Activated naive CD4-positive, alpha-beta T cell (primary cell): ENCODE measurements at regions not wholly inside any gene's neighbourhood (a gene's known extent, or its start where the extent isn't known, plus 50 kb on each side); places are given as distances from the start of the nearest gene placed in this dataset.

Experiments
- DNase-seq, 4 experiments: peaks; one replicate each; lab custom pipeline; 2025; lab: John Stamatoyannopoulos, UW

DNA sequence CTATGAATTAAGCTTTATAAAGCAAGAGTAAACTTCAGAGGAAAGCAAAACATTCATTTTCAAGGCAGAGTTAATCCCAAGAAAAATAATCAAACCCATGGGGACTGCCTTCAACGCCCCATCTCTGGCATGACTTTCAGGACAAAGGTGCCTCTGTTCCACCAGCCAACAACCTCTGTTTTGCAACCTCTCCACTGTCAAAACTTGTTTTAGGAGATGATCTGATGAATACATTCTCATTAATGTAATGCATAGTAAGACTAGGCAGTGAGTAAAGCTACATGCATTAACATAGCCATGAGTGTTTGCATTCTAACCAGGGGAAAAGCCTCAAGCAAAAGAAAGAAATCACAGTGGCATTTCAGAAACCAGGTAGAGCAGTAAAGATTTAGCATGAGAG lies 357.0 kb downstream of the FBXO15 start:
- DNase-seq = no peak

- DNase-seq = no peak
Observed at GRCh38 chr18:73787316-73787715, 360.3 kb downstream of the FBXO15 start.

- DNase-seq = no peak
Observed at GRCh38 chr18:73785300-73785699, 362.3 kb downstream of the FBXO15 start.

GRCh38 chr18:73784853-73785252 lies 362.8 kb downstream of the FBXO15 start:
- no peak for DNase-seq

- no peak for DNase-seq
Observed at GRCh38 chr18:73782405-73782804, 365.2 kb downstream of the FBXO15 start.

DNA sequence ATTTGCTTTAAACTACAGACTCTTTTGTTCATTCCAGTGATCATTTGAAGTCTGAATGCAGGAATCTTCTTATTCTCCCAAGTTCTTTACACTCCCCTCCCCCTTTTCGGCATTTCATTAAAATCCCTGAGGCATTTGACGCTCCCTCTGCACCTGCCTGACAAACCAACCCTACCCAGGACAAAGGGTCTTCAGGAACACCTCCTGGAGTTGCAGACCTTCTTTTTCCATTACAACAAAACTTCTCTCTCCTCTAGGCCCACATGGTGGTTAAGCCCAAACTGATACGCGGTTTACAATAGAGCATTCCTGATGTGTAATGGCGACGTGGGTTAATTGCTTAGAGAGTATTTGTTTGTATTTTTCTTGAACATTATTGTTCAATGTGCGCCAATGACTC lies 367.4 kb downstream of the FBXO15 start:
- no peak for DNase-seq

DNA sequence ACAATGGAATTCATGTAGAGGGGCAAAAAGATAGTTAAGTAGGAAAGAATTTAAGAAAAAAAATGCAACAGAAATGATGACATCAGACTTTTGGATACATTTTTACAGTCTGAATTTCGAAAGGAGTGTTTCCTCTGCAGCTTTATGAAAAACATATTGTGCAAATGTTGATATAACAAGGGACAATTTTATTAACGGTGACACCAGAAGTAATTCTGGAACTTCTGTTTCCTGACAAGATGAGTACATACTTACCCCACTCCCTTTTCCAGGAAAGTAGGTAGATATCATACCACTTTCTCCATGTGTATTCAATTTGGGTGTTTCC lies 369.6 kb downstream of the FBXO15 start:
- DNase-seq = no peak

GRCh38 chr18:73777356-73778031 lies 370.1 kb downstream of the FBXO15 start:
- no peak for DNase-seq

- no peak for DNase-seq
Observed at GRCh38 chr18:73774811-73775509, 372.7 kb downstream of the FBXO15 start.

DNA sequence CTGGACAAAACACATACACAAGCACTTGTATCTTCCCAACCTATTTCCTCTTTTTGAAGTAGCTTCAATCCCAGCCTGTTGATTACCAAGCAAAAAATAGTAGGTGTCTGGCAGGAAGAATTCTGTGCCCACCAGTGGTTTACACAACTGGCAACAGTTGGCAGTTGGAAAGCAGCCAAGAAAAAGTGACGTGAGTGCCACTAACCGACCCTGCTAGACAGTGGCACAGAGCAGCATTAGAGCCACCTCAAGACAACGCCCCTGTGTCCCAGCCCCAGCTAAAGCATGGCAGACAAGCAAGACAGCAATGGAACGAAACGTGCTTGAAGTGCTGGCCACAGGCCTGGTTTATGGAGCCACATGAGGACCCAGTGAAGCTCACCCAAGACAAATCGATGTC lies 379.6 kb downstream of the FBXO15 start:
- no peak for DNase-seq

- DNase-seq = no peak
Observed at GRCh38 chr18:73766910-73767515, 380.6 kb downstream of the FBXO15 start.

DNA sequence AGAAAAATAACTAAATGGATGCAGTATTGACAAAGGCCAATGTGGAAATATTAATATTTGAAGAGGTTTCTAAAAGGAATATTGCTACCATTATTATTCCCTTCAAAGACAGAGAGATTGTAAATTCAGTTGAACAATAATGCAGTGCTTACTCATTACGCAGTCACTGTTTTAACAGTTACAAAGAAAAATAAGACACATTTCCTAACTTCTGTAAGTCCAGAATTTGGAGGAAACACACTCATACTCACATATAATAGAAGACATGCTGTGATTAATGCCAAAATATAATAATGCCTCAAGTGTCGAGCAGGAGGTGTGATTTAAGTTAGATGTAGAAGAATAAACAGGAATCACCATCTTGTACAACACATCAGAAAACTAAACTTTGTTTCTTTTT lies 389.2 kb downstream of the FBXO15 start:
- no peak for DNase-seq

- DNase-seq = no peak
Observed at GRCh38 chr18:73756256-73757091, 391.2 kb downstream of the FBXO15 start.

DNA sequence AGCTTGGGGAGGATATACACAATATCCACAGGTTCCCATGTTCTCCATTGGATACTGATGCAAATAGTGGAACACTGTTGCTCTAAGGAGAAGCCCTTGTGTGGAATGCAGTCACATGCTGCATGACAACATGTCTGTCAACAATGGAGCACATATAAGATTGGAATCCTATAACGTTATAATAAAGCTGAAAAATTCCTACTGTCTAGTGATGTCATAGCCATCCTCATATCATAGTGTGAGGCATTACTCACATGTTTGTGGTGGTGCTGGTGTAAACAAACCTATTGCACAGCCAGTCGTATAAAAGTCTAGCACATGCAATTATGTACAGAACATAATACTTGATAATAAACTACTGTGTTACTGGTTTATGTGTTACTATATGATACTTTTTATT lies 394.7 kb downstream of the FBXO15 start:
- DNase-seq = no peak

- no peak for DNase-seq
Observed at GRCh38 chr18:73752546-73752945, 395.1 kb downstream of the FBXO15 start.

DNA sequence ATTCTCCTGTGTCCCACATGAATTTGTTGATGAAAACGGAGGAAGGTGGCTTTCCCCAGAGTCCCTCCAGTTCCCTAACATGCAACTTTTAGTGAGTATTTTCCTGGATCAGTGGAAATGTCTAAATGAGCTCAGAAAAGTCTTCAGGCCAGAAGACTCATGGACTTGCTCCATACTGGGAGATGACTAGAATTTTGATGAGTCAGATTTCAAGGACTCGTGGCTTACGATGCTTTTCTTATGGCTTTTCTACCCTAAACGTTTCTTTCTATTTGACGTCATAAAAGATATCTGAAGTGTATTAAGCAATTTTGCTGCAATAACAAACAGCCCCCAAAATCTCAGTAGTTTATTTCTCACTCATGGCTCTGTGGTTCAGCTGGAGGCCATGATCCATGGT lies 397.6 kb downstream of the FBXO15 start:
- DNase-seq = no peak

DNA sequence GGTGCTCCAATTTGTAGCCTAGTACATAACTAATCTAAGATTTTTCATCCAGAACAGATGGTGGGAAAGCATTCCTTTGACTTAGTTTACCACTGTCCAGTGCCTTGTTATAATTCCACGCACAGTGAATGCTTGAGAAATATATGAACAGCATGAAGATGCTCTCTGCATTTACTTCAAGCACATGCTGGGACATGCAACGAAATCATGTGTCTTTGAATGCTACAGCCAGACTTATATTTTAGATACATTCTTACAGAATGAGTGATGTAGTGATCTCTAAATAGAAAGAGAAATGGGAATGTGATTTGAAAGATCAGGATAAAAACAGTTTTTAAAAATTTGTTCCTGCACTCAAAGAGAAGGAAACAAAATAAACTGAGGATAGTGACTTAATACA lies 398.3 kb downstream of the FBXO15 start:
- DNase-seq = no peak

DNA sequence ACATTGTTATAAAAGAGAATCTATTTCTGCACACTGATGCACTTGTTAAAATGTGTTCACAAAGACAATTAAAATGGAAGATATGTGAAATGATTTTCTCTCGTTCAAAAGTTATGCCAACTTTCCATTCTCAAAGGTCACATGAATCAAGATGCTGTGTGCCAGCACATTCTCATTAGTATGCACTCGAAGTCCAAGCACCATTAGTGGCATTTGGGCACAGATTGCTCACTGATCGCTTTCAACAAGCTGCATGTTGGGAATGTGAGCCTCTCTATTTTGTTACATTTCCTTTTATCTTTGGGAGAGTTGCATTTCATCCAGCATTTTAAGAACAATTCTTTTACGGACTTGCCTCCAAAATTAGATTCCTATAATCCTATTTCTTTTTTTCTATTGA lies 398.9 kb downstream of the FBXO15 start:
- DNase-seq = no peak

- no peak for DNase-seq
Observed at GRCh38 chr18:73746101-73746500, 401.5 kb downstream of the FBXO15 start.

- no peak for DNase-seq
Observed at GRCh38 chr18:73742957-73743356, 404.7 kb downstream of the FBXO15 start.

DNA sequence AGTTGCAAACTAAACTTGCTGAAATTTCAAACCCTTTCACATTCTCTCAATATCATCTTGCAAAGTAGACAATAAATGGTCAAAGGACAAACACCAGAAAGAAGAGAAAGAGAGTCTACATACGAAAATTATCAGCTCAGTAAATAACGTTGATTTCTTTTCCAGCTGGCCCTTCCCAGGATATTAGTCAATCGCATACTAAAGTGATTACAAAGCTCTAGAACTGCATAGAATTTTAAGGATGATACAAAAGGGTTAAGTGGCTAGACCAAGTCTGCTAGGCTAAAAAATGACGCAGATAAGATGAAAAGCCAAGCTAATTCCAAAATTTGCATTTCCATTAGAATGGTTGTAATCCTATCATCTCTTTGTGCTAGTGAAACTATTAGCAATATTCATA lies 405.7 kb downstream of the FBXO15 start:
- DNase-seq = no peak

DNA sequence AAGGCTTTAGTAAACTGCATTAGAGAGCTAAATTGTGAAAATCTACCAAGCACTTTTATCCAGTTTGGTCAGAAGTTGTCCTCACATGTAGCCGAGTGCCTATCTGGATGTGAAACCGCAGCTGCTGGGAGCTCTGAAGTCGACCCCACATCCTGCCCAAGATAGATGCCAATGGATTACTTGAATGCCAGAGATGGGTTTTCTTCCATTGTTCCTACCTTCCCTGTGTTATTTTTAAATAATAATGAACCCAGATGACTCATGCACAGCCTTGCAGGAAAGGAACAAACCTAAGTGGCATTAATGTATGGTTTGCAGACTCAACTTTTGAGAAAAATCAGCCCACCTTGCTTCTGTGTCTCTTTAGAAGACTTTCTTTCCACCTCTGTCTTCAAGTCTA lies 408.5 kb downstream of the FBXO15 start:
- no peak for DNase-seq

DNA sequence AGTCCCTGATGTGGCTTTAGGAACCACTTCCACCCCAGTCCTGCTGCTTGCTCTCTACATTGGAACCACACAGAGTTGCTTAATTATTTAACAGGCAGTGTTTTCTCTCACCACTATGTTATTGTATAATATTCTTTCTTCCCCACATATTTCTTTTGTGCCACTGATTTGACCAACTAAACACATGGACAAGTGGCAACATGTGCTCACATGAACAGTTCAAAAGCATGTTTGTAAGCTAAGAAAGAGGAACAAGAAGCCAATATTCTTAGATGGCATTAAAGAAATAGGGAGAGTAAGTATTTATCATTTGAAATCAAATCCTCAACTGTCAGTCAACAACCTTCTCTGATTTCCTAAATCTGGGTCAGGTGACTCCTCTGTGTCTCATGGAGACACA lies 409.6 kb downstream of the FBXO15 start:
- no peak for DNase-seq
